Loucy (cell line): ENCODE measurements at regions not wholly inside any gene's neighbourhood (a gene's known extent, or its start where the extent isn't known, plus 50 kb on each side); places are given as distances from the start of the nearest gene placed in this dataset.

Experiments used
- H2AFZ ChIP-seq: fragments of 200-600 bp; sonication (generic); 2 replicates; pipeline ENCODE4 v1.6.0; 2016; ENCODE audit warnings: antibody characterized with exemption, mild to moderate bottlenecking, low read length, moderate library complexity
- H3F3A ChIP-seq: fragments of 200-600 bp; 2 replicates; pipeline ENCODE4 v1.6.0; 2016; ENCODE audit warnings: antibody characterized with exemption, low read depth, mild to moderate bottlenecking
- H3K27me3 ChIP-seq: fragments of 200-600 bp; sonication (generic); 2 replicates; pipeline ENCODE4 v1.6.1; 2014; ENCODE audit warnings: low read length, mild to moderate bottlenecking; ENCODE audit not compliant: insufficient read depth, poor library complexity, severe bottlenecking
- H3K36me3 ChIP-seq: fragments of 200-600 bp; sonication (generic); 2 replicates; pipeline ENCODE4 v1.6.1; 2016; ENCODE audit warnings: low read length; ENCODE audit not compliant: insufficient read depth
- H3K4me1 ChIP-seq: fragments of 200-600 bp; sonication (generic); 2 replicates; pipeline ENCODE4 v1.5.1; 2014; ENCODE audit warnings: low read length, mild to moderate bottlenecking; ENCODE audit not compliant: insufficient read depth, poor library complexity, severe bottlenecking
- H3K4me2 ChIP-seq: fragments of 200-600 bp; sonication (generic); 2 replicates; pipeline ENCODE4 v1.6.0; 2014; ENCODE audit warnings: antibody characterized with exemption, low read length, low read depth, mild to moderate bottlenecking; ENCODE audit not compliant: poor library complexity, severe bottlenecking
- H3K4me3 ChIP-seq: fragments of 200-600 bp; sonication (generic); 2 replicates; pipeline ENCODE4 v1.5.1; 2014; ENCODE audit warnings: low read length, mild to moderate bottlenecking, mixed read lengths; ENCODE audit not compliant: poor library complexity, severe bottlenecking
- H3K79me2 ChIP-seq: fragments of 200-600 bp; sonication (generic); 2 replicates; pipeline ENCODE4 v1.6.1; 2014; ENCODE audit warnings: low read length; ENCODE audit not compliant: insufficient read depth
- H3K9ac ChIP-seq: fragments of 200-600 bp; sonication (generic); 2 replicates; pipeline ENCODE4 v1.6.0; 2014; ENCODE audit warnings: mild to moderate bottlenecking, low read depth, low read length, moderate library complexity; ENCODE audit not compliant: poor library complexity, severe bottlenecking
- H3K9me2 ChIP-seq: fragments of 200-600 bp; sonication (generic); replicated peaks from 2 replicates; pipeline ENCODE4 v1.6.1; 2016; ENCODE audit warnings: low read depth, low read length, mixed read lengths
- H3K9me3 ChIP-seq: fragments of 200-600 bp; sonication (generic); 2 replicates; pipeline ENCODE4 v1.6.1; 2014; ENCODE audit warnings: mild to moderate bottlenecking, antibody characterized with exemption, low read length, low read depth; ENCODE audit not compliant: insufficient read depth
- H4K20me1 ChIP-seq: fragments of 200-600 bp; sonication (generic); 2 replicates; pipeline ENCODE4 v1.6.0; 2014; ENCODE audit warnings: antibody characterized with exemption, low read length, mild to moderate bottlenecking; ENCODE audit not compliant: insufficient read depth, poor library complexity, severe bottlenecking
- EZH2phosphoT487 ChIP-seq: fragments of 200-600 bp; IDR thresholded peaks from 2 replicates; pipeline ENCODE4 v1.6.1; 2018; ENCODE audit warnings: antibody characterized with exemption, mild to moderate bottlenecking, moderate library complexity, borderline replicate concordance
- TF ChIP-seq, protein P1 (sequence below): fragments of 200-600 bp; sonication (generic); conservative IDR thresholded peaks from 2 replicates; pipeline ENCODE4 v1.5.1; 2014; ENCODE audit warnings: mild to moderate bottlenecking, antibody characterized with exemption, low read length

DNA sequence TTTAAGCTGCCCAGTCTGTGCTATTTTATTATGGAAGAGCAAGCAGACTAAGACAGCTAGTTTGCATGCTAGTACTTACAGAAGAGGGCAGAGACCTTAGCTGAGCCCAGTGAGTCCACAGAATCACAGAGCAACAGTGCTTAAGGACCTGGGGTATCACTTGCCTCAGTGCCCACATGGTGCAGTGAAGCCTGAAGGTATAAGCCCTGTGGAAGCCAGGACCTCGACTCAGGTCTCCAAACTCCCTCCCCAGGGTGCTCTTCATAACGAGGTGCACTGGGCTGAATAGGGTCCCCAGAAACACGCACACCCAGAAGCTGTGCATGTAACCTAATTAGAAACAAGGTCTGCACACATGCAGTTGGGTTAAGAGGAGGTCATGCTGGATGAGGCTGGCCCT is 718.1 kb downstream of the GALR1 start:
- H3K4me3 ChIP-seq: no peak overlapping the region
- no peaks in the 10 kb centered on the region for H4K20me1 ChIP-seq
- no peak overlapping the region for H3K9ac ChIP-seq
- no peaks in the 10 kb centered on the region for H3K27me3 ChIP-seq
- H3K36me3 ChIP-seq: no peaks in the 10 kb centered on the region
- H3F3A ChIP-seq: no peaks in the 10 kb centered on the region
- no peaks in the 10 kb centered on the region for H3K9me2 ChIP-seq
- H3K79me2 ChIP-seq: no peaks in the 10 kb centered on the region
- no peaks in the 10 kb centered on the region; the same call in 1 of the 2 replicates for H3K9me3 ChIP-seq
- H3K4me2 ChIP-seq: no peak overlapping the region
- no peak for TF ChIP-seq EZH2phosphoT487
- TF ChIP-seq, protein P1, sequence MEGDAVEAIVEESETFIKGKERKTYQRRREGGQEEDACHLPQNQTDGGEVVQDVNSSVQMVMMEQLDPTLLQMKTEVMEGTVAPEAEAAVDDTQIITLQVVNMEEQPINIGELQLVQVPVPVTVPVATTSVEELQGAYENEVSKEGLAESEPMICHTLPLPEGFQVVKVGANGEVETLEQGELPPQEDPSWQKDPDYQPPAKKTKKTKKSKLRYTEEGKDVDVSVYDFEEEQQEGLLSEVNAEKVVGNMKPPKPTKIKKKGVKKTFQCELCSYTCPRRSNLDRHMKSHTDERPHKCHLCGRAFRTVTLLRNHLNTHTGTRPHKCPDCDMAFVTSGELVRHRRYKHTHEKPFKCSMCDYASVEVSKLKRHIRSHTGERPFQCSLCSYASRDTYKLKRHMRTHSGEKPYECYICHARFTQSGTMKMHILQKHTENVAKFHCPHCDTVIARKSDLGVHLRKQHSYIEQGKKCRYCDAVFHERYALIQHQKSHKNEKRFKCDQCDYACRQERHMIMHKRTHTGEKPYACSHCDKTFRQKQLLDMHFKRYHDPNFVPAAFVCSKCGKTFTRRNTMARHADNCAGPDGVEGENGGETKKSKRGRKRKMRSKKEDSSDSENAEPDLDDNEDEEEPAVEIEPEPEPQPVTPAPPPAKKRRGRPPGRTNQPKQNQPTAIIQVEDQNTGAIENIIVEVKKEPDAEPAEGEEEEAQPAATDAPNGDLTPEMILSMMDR: no peak
- no peak overlapping the region for H2AFZ ChIP-seq
- no peaks in the 10 kb centered on the region for H3K4me1 ChIP-seq

DNA sequence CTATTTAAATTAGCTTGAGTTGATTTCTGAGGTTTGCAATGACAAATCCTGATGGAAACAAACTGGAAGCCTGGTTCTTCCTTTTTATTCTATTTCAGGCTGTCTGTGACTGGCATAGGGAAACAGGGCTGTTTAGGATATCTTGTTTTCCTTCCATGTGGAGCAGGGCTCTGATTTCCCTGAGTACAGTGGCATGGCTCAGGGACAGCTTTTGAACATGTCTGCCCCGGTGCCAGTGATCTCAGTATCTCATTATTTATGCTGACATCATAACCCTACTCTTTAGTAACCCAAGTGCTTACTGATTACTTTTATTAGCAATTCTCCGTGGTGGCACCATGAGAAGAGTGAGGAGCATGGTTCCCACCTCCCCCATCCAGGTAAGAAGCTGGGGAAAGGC is 720.3 kb downstream of the GALR1 start:
- Histone ChIP-seq H3K4me2 (no peak overlapping the region), H3K9me3 (no peaks in the 10 kb centered on the region; the same call in 1 of the 2 replicates), H3K79me2 (no peaks in the 10 kb centered on the region), H2AFZ (no peak overlapping the region), H3K9ac (no peak overlapping the region), H4K20me1 (no peaks in the 10 kb centered on the region), H3K4me1 (no peaks in the 10 kb centered on the region), H3K27me3 (no peaks in the 10 kb centered on the region), H3F3A (no peaks in the 10 kb centered on the region), H3K9me2 (no peaks in the 10 kb centered on the region), H3K36me3 (no peaks in the 10 kb centered on the region), H3K4me3 (no peak overlapping the region)
- no peak for TF ChIP-seq EZH2phosphoT487
- TF ChIP-seq, protein P1: no peak

DNA sequence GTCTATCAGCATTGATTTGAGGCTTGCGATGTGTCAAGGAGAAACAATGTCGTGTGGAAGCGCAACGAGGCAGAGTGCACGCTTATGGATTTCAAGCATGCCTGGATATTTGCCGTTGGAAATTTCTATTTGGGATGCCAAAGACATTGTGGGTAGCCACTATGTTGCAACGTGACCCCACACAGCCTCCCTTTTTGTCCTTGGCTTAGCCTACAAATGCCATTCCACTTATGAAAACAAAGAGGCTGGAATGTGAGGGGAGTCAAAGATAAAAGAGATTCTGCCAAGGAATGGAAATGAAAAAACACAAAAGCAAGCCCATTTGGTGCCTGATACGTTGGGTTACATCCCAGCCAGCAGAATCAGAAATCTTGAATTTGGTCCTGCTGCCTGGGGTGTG is 721.2 kb downstream of the GALR1 start:
- Histone ChIP-seq H3F3A (no peaks in the 10 kb centered on the region), H3K4me2 (no peak overlapping the region), H3K79me2 (no peaks in the 10 kb centered on the region), H3K9me3 (no peaks in the 10 kb centered on the region; the same call in 1 of the 2 replicates), H3K4me3 (no peak overlapping the region), H3K4me1 (no peaks in the 10 kb centered on the region), H3K36me3 (no peaks in the 10 kb centered on the region), H3K9me2 (no peaks in the 10 kb centered on the region), H3K27me3 (no peaks in the 10 kb centered on the region), H4K20me1 (no peaks in the 10 kb centered on the region), H3K9ac (no peak overlapping the region), H2AFZ (no peak overlapping the region)
- no peak for TF ChIP-seq EZH2phosphoT487
- TF ChIP-seq, protein P1: no peak
